Caco-2 (cell line): ENCODE measurements at regions not wholly inside any gene's neighbourhood (a gene's known extent, or its start where the extent isn't known, plus 50 kb on each side); places are given as distances from the start of the nearest gene placed in this dataset.

Experiments
- BruUV-seq: library from RNA; stranded (reverse); fragments of 400-500 nt; replicated peaks from 2 replicates; lab custom pipeline; 2021; lab: Mats Ljungman, UMichigan
- CTCF ChIA-PET: fragments of 300-600 bp; sonication (Branson Sonifier 250); formaldehyde crosslinking; loops from one replicate; lab custom pipeline; 2022; ENCODE audit warnings: antibody characterized with exemption; lab: Charles Lee
- POLR2A ChIA-PET: fragments of 300-600 bp; sonication (Branson Sonifier 250); formaldehyde crosslinking; loops from one replicate; lab custom pipeline; 2022; ENCODE audit warnings: antibody characterized with exemption; lab: Charles Lee
- DNase-seq, 2 experiments: peaks; one replicate each; pipeline versions ENCODE4 v3.0.0 to v3.0.0-alpha.2; 2020 to 2022
- H3K27me3 ChIP-seq: replicated peaks from 2 replicates; pipeline ENCODE4 v1.6.0; 2011; ENCODE audit warnings: low read length; ENCODE audit not compliant: control insufficient read depth, insufficient read depth
- H3K36me3 ChIP-seq: 2 replicates; pipeline ENCODE4 v1.5.1; 2011; ENCODE audit warnings: low read length; ENCODE audit not compliant: control insufficient read depth, insufficient read depth
- H3K4me1 ChIP-seq: fragments of 250-450 bp; sonication (Bioruptor Pico); 2 replicates; pipeline ENCODE4 v1.5.1; 2020; ENCODE audit warnings: mild to moderate bottlenecking
- H3K4me3 ChIP-seq: 2 replicates; pipeline ENCODE4 v1.5.1; 2011; ENCODE audit warnings: low read depth, mild to moderate bottlenecking, control low read depth, low read length
- H3K9me3 ChIP-seq: fragments of 250-450 bp; sonication (Bioruptor Pico); 2 replicates; pipeline ENCODE4 v1.5.1; 2020; ENCODE audit warnings: mild to moderate bottlenecking, moderate library complexity
- H3K27ac Mint-ChIP-seq: one replicate; pipeline ENCODE4 v1.8.0; 2022; ENCODE audit warnings: mixed read lengths; ENCODE audit not compliant: unreplicated experiment
- H3K27me3 Mint-ChIP-seq: one replicate; pipeline ENCODE4 v1.8.0; 2022; ENCODE audit warnings: mixed read lengths; ENCODE audit not compliant: insufficient read depth, unreplicated experiment
- H3K36me3 Mint-ChIP-seq: one replicate; pipeline ENCODE4 v1.8.0; 2022; ENCODE audit warnings: mild to moderate bottlenecking, mixed read lengths; ENCODE audit not compliant: insufficient read depth, unreplicated experiment
- H3K4me1 Mint-ChIP-seq: one replicate; pipeline ENCODE4 v1.8.0; 2022; ENCODE audit warnings: low read depth, mixed read lengths; ENCODE audit not compliant: unreplicated experiment
- H3K4me3 Mint-ChIP-seq: one replicate; pipeline ENCODE4 v1.8.0; 2022; ENCODE audit warnings: mild to moderate bottlenecking, moderate library complexity, mixed read lengths; ENCODE audit not compliant: unreplicated experiment
- H3K9me3 Mint-ChIP-seq: one replicate; pipeline ENCODE4 v1.8.0; 2022; ENCODE audit warnings: mixed read lengths; ENCODE audit not compliant: unreplicated experiment
- intact Hi-C: fragments of 100-400 bp; cut with micrococcal nuclease; formaldehyde crosslinking; loops from one replicate; pipeline ENCODE4 v1.10.0; 2022; ENCODE audit not compliant: unreplicated experiment
- TF ChIP-seq, protein P1 (sequence below), 2 experiments: fragments of 200-600 bp in 1 of 2; IDR thresholded peaks; 1 replicate in 1 of 2; 2 replicates in 1 of 2; pipeline versions ENCODE4 v1.5.1 to v1.8.0; 2011 to 2022; ENCODE audit warnings: antibody characterized with exemption in 1 of 2, control low read depth in 1 of 2, inconsistent platforms in 1 of 2, low read depth in 1 of 2, low read length in 1 of 2, mild to moderate bottlenecking in 1 of 2, moderate library complexity in 1 of 2; ENCODE audit not compliant: insufficient read depth in 1 of 2, severe bottlenecking in 1 of 2, unreplicated experiment in 1 of 2

DNA sequence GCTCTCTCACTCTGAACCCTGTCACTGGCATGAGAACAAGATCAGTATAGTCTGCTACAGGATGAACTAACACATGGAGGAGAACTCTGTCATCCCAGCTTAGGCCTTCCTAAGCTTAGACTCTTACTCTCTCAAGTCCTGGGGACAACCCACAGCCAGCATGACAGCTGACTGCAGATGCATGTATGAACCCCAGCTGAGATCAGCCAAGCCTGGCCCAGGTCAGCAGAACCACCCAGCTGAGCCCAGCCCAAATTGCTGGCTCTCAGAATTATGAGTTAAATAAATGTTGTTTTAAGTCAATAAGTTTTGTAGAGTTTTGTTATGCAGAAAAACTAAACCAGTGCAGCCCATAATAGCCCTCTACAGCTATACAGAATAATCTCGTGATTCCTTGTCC, 287.3 kb downstream of the TNS1 start:
- no TSS peak for BruUV-seq
- intact Hi-C loops = loop anchor here (10.0 kb wide), 1 partner anchor 571 kb away; no protein-coding TSS in a partner anchor
- TF ChIP-seq, protein P1, sequence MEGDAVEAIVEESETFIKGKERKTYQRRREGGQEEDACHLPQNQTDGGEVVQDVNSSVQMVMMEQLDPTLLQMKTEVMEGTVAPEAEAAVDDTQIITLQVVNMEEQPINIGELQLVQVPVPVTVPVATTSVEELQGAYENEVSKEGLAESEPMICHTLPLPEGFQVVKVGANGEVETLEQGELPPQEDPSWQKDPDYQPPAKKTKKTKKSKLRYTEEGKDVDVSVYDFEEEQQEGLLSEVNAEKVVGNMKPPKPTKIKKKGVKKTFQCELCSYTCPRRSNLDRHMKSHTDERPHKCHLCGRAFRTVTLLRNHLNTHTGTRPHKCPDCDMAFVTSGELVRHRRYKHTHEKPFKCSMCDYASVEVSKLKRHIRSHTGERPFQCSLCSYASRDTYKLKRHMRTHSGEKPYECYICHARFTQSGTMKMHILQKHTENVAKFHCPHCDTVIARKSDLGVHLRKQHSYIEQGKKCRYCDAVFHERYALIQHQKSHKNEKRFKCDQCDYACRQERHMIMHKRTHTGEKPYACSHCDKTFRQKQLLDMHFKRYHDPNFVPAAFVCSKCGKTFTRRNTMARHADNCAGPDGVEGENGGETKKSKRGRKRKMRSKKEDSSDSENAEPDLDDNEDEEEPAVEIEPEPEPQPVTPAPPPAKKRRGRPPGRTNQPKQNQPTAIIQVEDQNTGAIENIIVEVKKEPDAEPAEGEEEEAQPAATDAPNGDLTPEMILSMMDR (IDR thresholded peaks at IDR 0.05; ENCODE audit: insufficient read depth in 1 of 2, low read depth in 1 of 2, low read length in 1 of 2, severe bottlenecking in 1 of 2, unreplicated experiment in 1 of 2) = no peak
- H3K27me3 ChIP-seq = no peaks in the 10 kb centered on the region
- Mint-ChIP-seq H3K27me3 (peaks cover 13% of the 10 kb centered on the region), H3K27ac (no peak overlapping the region), H3K4me3 (no peak overlapping the region), H3K4me1 (no peaks in the 10 kb centered on the region), H3K36me3 (no peaks in the 10 kb centered on the region), H3K9me3 (no peaks in the 10 kb centered on the region)
- ChIA-PET POLR2A (no interaction called here), CTCF (no interaction called here)
- H3K36me3 ChIP-seq = no peaks in the 10 kb centered on the region
- H3K9me3 ChIP-seq = no peaks in the 10 kb centered on the region
- H3K4me1 ChIP-seq = no peaks in the 10 kb centered on the region
- no peak overlapping the region for H3K4me3 ChIP-seq
- no peak for DNase-seq

DNA sequence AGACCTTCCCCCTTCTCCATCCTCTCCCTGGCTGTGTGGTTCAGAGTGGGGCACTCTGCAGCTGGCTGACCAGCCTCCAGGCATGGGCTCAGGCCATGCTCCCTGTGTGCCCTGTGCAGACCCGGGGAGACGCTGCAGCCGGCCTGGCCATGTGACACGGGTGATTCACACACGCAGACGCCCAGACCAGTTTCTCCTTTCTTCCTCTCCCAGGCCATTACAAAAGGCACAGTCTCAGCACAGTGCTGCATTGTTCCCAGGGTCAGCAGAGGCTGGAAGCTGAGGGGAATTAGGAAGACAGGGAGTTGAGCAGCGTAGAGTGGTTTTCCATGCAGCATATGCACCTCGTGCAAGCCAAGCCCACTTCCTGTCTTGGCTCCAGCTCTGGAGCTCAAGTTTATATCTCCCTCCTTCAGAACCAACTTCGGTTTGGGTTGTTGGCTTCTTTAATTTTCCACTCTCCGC, 288.5 kb downstream of the TNS1 start:
- POLR2A ChIA-PET = no interaction called here
- BruUV-seq = no TSS peak

DNA sequence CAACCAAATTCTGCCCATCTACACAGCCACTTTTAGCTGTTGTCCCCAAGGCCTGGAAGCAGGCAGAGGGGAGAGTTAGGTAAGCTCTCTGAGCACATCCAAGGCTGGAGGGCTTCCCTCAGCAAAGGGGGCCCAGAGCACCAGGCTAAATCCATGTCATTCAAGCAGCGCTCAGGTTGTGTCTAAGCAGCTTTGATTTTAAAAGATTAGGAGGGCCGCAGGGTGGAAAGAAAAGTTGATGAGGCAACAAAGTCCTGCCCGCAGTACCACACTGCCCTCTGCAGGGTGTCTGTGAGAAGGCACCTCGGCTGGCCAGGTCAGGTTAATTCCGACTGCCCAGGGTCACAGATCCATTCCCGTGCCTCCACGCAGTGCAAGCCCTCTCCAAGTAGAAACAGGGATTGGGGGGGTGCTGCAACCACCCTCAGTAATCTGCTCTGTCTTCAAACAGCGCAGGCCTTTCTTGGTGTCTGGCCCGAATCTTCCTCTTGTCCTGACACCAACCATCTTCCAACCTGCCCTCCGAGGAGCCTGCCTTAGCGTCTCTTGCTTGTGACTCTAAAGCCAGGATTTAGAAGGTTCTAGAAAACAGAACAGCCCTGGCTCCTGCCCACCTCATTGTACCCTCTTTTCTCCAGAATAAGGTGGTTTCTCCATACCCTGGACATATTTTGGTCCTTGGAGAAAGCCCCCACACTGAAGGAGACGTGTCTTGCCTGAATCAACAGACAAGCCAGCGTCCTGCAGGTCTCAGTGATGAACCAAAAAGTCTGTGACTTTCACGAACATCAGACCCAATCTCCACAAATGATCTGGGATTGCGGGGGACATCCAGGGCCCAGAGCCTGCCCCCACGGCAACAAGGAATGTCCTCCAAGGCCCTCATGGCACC, 289.2 kb downstream of the TNS1 start:
- TF ChIP-seq, protein P1 (IDR thresholded peaks at IDR 0.05; ENCODE audit: insufficient read depth in 1 of 2, low read depth in 1 of 2, low read length in 1 of 2, severe bottlenecking in 1 of 2, unreplicated experiment in 1 of 2) = peak; percentile 97 to 98
- CTCF ChIA-PET = interaction anchor here (0.5 to 1.7 kb wide), 13 partner anchors 29 to 1015 kb away, joined by 3 to 31 read pairs (median 3); no protein-coding TSS in a partner anchor

More for the DNA sequence above, 288.5 kb downstream of the TNS1 start:
- Mint-ChIP-seq H3K27me3 (peaks cover 7% of the 10 kb centered on the region), H3K36me3 (no peaks in the 10 kb centered on the region), H3K27ac (no peak overlapping the region), H3K4me3 (no peak overlapping the region), H3K9me3 (no peaks in the 10 kb centered on the region), H3K4me1 (no peaks in the 10 kb centered on the region)
- DNase-seq = no peak
- no peak overlapping the region for H3K4me3 ChIP-seq
- TF ChIP-seq, protein P1 (IDR thresholded peaks at IDR 0.05; ENCODE audit: insufficient read depth in 1 of 2, low read depth in 1 of 2, low read length in 1 of 2, severe bottlenecking in 1 of 2, unreplicated experiment in 1 of 2) = no peak
- H3K9me3 ChIP-seq = no peaks in the 10 kb centered on the region
- intact Hi-C loops = loop anchor here (10.0 kb wide), 1 partner anchor 570 kb away; no protein-coding TSS in a partner anchor
- CTCF ChIA-PET = no interaction called here
- no peaks in the 10 kb centered on the region; the same call in 1 of the 2 replicates for H3K27me3 ChIP-seq
- H3K4me1 ChIP-seq = no peaks in the 10 kb centered on the region
- no peaks in the 10 kb centered on the region for H3K36me3 ChIP-seq

More for the DNA sequence above, 289.2 kb downstream of the TNS1 start:
- Histone ChIP-seq H3K27me3 (no peaks in the 10 kb centered on the region; the same call in 1 of the 2 replicates), H3K36me3 (no peaks in the 10 kb centered on the region), H3K4me1 (no peaks in the 10 kb centered on the region), H3K4me3 (no peak overlapping the region), H3K9me3 (no peaks in the 10 kb centered on the region)
- Mint-ChIP-seq H3K4me3 (no peak overlapping the region), H3K9me3 (no peaks in the 10 kb centered on the region), H3K27ac (no peak overlapping the region), H3K27me3 (peaks cover 4% of the 10 kb centered on the region), H3K4me1 (no peaks in the 10 kb centered on the region), H3K36me3 (no peaks in the 10 kb centered on the region)
- intact Hi-C loops = loop anchor here (1.0 to 10.0 kb wide), 6 partner anchors 63 to 1031 kb away; no protein-coding TSS in a partner anchor
- BruUV-seq = no TSS peak
- POLR2A ChIA-PET = no interaction called here
- DNase-seq = peak; percentile 72 to 89
